Thyroid gland (tissue), 4 donors: ENCODE measurements at regions not wholly inside any gene's neighbourhood (a gene's known extent, or its start where the extent isn't known, plus 50 kb on each side); places are given as distances from the start of the nearest gene placed in this dataset.

ENCODE experiments used
- DNase-seq, 2 donors: peaks; one replicate each; pipeline ENCODE4 v3.0.0-alpha.2; 2019
- H3K27ac ChIP-seq, 3 donors: fragments of 200-600 bp; sonication (generic); 1 replicate in 2 of 3; 2 replicates in 1 of 3; pipeline ENCODE4 v1.5.1; 2016 to 2019; ENCODE audit warnings: mild to moderate bottlenecking in 1 of 3, moderate library complexity in 1 of 3
- H3K27me3 ChIP-seq: fragments of 200-600 bp; sonication (generic); one replicate; pipeline ENCODE4 v1.5.1; 2019
- H3K36me3 ChIP-seq, 2 donors: fragments of 200-600 bp; sonication (generic); one replicate each; pipeline ENCODE4 v1.5.1; 2016 to 2019
- H3K4me1 ChIP-seq, 2 donors: fragments of 200-600 bp; sonication (generic); one replicate each; pipeline ENCODE4 v1.5.1; 2017 to 2019
- H3K4me3 ChIP-seq, 3 donors: fragments of 200-600 bp; sonication (generic); replicated peaks in 1 of 3; 1 replicate in 2 of 3; 2 replicates in 1 of 3; pipeline ENCODE4 v1.5.1; 2016; ENCODE audit warnings: mild to moderate bottlenecking in 1 of 3
- H3K9me3 ChIP-seq: fragments of 200-600 bp; sonication (generic); one replicate; pipeline ENCODE4 v1.5.1; 2017
- CTCF ChIP-seq, 6 experiments: fragments of 200-600 bp in 3 of 6; fragments of 450-650 bp in 3 of 6; sonication (generic) in 3 of 6; IDR thresholded peaks; one replicate each; pipeline ENCODE4 v1.5.1; 2016 to 2019; ENCODE audit warnings: antibody characterized with exemption in 6 of 6, mild to moderate bottlenecking in 2 of 6, inconsistent platforms in 1 of 6, moderate library complexity in 1 of 6
- POLR2A ChIP-seq, 2 donors: fragments of 450-650 bp; IDR thresholded peaks; one replicate each; pipeline ENCODE4 v1.6.1; 2017; ENCODE audit warnings: antibody characterized with exemption in 2 of 2, mild to moderate bottlenecking in 2 of 2, moderate library complexity in 1 of 2
- WGBS, 2 donors: methylation state at CpG; one replicate each; pipeline ENCODE4 v1.1.5; 2017; 5-methylcytosine and 5-hydroxymethylcytosine counted together
- intact Hi-C: fragments of 100-400 bp; cut with DNase I; formaldehyde crosslinking; loops from one replicate; pipeline ENCODE4 v1.15.1; 2023

- no peak for TF ChIP-seq POLR2A (IDR thresholded peaks at IDR 0.05)
- TF ChIP-seq CTCF (IDR thresholded peaks at IDR 0.05): no peak
- 95 to 96% methylated on average over 4 of the region's 4 CpGs for WGBS, 2 donors
These were observed 97.3 kb upstream of the ST6GAL2 start for GRCh38 chr2:106983305-106983704.

DNA sequence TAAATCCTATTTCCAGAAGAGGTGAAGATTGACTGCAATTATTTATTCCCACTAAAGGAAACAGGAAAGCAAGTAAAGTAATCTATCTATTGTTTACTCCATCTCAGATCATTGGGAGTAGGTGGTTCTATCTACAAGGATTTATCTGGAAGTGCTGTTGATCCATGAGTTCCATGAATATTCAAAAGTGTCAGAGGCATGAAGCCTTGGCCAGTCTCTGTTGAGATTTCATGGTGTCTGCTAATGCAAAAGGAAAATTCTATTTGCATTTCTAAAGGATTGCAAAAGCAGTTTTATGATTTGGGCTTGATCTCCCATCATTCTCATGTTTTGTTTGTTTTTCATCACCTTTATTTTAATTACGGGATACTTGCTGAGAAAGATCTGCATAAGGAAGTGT is 102.4 kb upstream of the ST6GAL2 start:
- WGBS, 2 donors: 90 to 93% methylated on average over 1 of the region's 1 CpG

More at GRCh38 chr2:106983305-106983704, 97.3 kb upstream of the ST6GAL2 start:
- intact Hi-C loops: no loop called here
- Histone ChIP-seq H3K27ac (no peak overlapping the region), H3K4me1 (no peaks in the 10 kb centered on the region), H3K9me3 (no peaks in the 10 kb centered on the region), H3K27me3 (no peaks in the 10 kb centered on the region), H3K4me3 (no peak overlapping the region), H3K36me3 (no peaks in the 10 kb centered on the region)
- no peak for DNase-seq

DNA sequence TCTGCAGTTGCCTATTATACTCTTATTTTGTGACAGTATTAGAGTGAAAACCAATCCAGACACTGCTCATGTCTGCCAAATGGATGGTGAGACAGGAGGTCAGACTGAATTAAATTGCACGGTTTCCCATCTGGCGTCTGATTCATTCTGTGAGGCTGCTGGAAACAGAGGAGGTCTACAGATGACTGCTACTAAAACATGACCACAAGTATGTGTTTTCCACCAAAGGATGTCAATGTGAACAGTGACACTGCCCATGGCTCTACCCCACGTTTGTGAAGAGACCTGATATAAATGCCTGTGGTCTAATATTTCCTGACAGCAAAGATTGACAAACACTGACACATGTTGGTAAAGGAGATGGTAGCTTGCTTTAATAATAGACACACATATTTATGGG is 104.3 kb upstream of the ST6GAL2 start:
- no peak overlapping the region for H3K4me3 ChIP-seq
- H3K27ac ChIP-seq: no peak overlapping the region
- 55 to 87% methylated on average over 3 of the region's 3 CpGs for WGBS, 2 donors
- no peak for TF ChIP-seq CTCF (IDR thresholded peaks at IDR 0.05)
- H3K4me1 ChIP-seq: no peaks in the 10 kb centered on the region
- H3K27me3 ChIP-seq: no peaks in the 10 kb centered on the region
- intact Hi-C loops: no loop called here
- H3K9me3 ChIP-seq: no peaks in the 10 kb centered on the region
- no peak for DNase-seq
- no peaks in the 10 kb centered on the region for H3K36me3 ChIP-seq

More for the DNA sequence above, 102.4 kb upstream of the ST6GAL2 start:
- H3K9me3 ChIP-seq: no peaks in the 10 kb centered on the region
- H3K27me3 ChIP-seq: no peaks in the 10 kb centered on the region
- intact Hi-C loops: no loop called here
- no peak for DNase-seq
- TF ChIP-seq CTCF (IDR thresholded peaks at IDR 0.05): no peak
- no peak for TF ChIP-seq POLR2A (IDR thresholded peaks at IDR 0.05)
- no peaks in the 10 kb centered on the region for H3K4me1 ChIP-seq
- H3K36me3 ChIP-seq: no peaks in the 10 kb centered on the region
- no peak overlapping the region for H3K4me3 ChIP-seq
- H3K27ac ChIP-seq: no peak overlapping the region

- H3K36me3 ChIP-seq: no peaks in the 10 kb centered on the region
- intact Hi-C loops: no loop called here
- H3K9me3 ChIP-seq: no peaks in the 10 kb centered on the region
- no peak for TF ChIP-seq POLR2A (IDR thresholded peaks at IDR 0.05)
- no peak for TF ChIP-seq CTCF (IDR thresholded peaks at IDR 0.05)
- no peak for DNase-seq
- no peak overlapping the region for H3K4me3 ChIP-seq
- no peaks in the 10 kb centered on the region for H3K27me3 ChIP-seq
- WGBS, 2 donors: 92 to 95% methylated on average over 2 of the region's 2 CpGs
- no peaks in the 10 kb centered on the region for H3K4me1 ChIP-seq
- no peak overlapping the region for H3K27ac ChIP-seq
These were observed 105.9 kb upstream of the ST6GAL2 start for GRCh38 chr2:106991866-106992265.

DNA sequence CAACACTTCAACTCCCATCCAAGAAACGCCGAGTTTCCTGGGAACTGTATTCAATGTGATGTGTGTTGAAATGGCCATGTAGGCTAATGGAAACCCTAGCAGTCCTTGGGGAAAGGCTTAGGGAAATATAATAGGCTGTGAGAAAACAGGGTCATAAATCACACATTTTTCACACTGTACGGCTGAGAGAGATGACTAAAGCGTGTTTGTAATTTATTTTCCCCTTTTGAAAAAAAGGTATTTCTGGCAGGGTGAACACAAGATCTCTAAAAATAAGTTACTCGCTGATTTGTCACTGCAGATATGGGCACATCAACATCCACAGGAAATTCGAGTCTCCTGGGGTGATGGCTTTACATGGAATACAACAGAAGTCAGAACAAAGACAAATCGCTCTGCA is 109.6 kb upstream of the ST6GAL2 start:
- no peaks in the 10 kb centered on the region for H3K27me3 ChIP-seq
- no peaks in the 10 kb centered on the region for H3K36me3 ChIP-seq
- DNase-seq: no peak
- no peaks in the 10 kb centered on the region for H3K4me1 ChIP-seq
- no peak for TF ChIP-seq CTCF (IDR thresholded peaks at IDR 0.05)
- TF ChIP-seq POLR2A (IDR thresholded peaks at IDR 0.05): no peak
- H3K4me3 ChIP-seq: no peak overlapping the region
- intact Hi-C loops: no loop called here
- 64 to 68% methylated on average over 7 of the region's 7 CpGs for WGBS, 2 donors
- no peaks in the 10 kb centered on the region for H3K9me3 ChIP-seq
- no peak overlapping the region for H3K27ac ChIP-seq
